IMR-90 (cell line): ENCODE measurements at regions not wholly inside any gene's neighbourhood (a gene's known extent, or its start where the extent isn't known, plus 50 kb on each side); places are given as distances from the start of the nearest gene placed in this dataset.

Experiments
- ATAC-seq: fragments of 200-7000 bp; cut with Tn5 transposase; 2 replicates; pipeline ENCODE4 v1.9.1; 2020; ENCODE audit warnings: low read depth, mild to moderate bottlenecking, moderate library complexity
- BruUV-seq: library from RNA; stranded (reverse); fragments of 400-500 nt; replicated peaks from 2 replicates; lab custom pipeline; 2021; lab: Mats Ljungman, UMichigan
- CTCF ChIA-PET: fragments of 300-600 bp; formaldehyde crosslinking; extraction: SDS; loops from one replicate; lab custom pipeline; 2021; ENCODE audit warnings: antibody characterized with exemption; lab: Yijun Ruan, JAX
- POLR2A ChIA-PET: fragments of 300-600 bp; sonication (Branson Sonifier 250); formaldehyde crosslinking; loops from one replicate; lab custom pipeline; 2022; ENCODE audit warnings: antibody characterized with exemption; ENCODE audit not compliant: unreplicated experiment; lab: Charles Lee
- DNase-seq: peaks from one replicate; pipeline ENCODE4 v3.0.0; 2013
- H2AFZ ChIP-seq: replicated peaks from 2 replicates; pipeline ENCODE3; 2013; ENCODE audit warnings: low read length, mild to moderate bottlenecking; ENCODE audit not compliant: poor library complexity
- H2AK5ac ChIP-seq: 2 replicates; pipeline ENCODE4 v1.6.1; 2013; ENCODE audit warnings: low read depth, low read length, inconsistent platforms
- H2AK9ac ChIP-seq: replicated peaks from 2 replicates; pipeline ENCODE3; 2013; ENCODE audit warnings: mild to moderate bottlenecking, low read depth, low read length, moderate library complexity; ENCODE audit not compliant: poor library complexity
- H2BK120ac ChIP-seq: 2 replicates; pipeline ENCODE4 v1.6.1; 2013; ENCODE audit warnings: low read depth, low read length, inconsistent platforms
- H2BK15ac ChIP-seq: 3 replicates; pipeline ENCODE4 v1.6.1; 2013; ENCODE audit warnings: low read depth, low read length, inconsistent platforms
- H2BK20ac ChIP-seq: 2 replicates; pipeline ENCODE4 v1.6.1; 2013; ENCODE audit warnings: low read depth, mild to moderate bottlenecking, inconsistent platforms, low read length, moderate library complexity
- H2BK5ac ChIP-seq: 2 replicates; pipeline ENCODE4 v1.6.1; 2013; ENCODE audit warnings: mild to moderate bottlenecking, low read depth, low read length, inconsistent platforms; ENCODE audit not compliant: poor library complexity, severe bottlenecking
- H3K14ac ChIP-seq: replicated peaks from 2 replicates; pipeline ENCODE4 v1.6.1; 2013; ENCODE audit warnings: low read depth, low read length, inconsistent platforms
- H3K18ac ChIP-seq: 2 replicates; pipeline ENCODE4 v1.6.1; 2013; ENCODE audit warnings: low read depth, low read length, control low read depth
- H3K23ac ChIP-seq: 2 replicates; pipeline ENCODE4 v1.6.1; 2013; ENCODE audit warnings: low read depth, low read length, inconsistent platforms
- H3K27ac ChIP-seq: 2 replicates; pipeline ENCODE4 v1.5.1; 2013; ENCODE audit warnings: mild to moderate bottlenecking, control low read depth, low read length; ENCODE audit not compliant: insufficient read depth
- H3K27me3 ChIP-seq: 2 replicates; pipeline ENCODE4 v1.6.1; 2013; ENCODE audit warnings: low read length; ENCODE audit not compliant: control insufficient read depth, insufficient read depth
- H3K36me3 ChIP-seq: 2 replicates; pipeline ENCODE4 v1.6.1; 2013; ENCODE audit warnings: low read length, mixed read lengths; ENCODE audit not compliant: control insufficient read depth, insufficient read depth
- H3K4ac ChIP-seq: 2 replicates; pipeline ENCODE4 v1.6.1; 2013; ENCODE audit warnings: low read depth, low read length, inconsistent platforms
- H3K4me1 ChIP-seq: 2 replicates; pipeline ENCODE4 v1.6.1; 2013; ENCODE audit warnings: low read length, mixed read lengths; ENCODE audit not compliant: control insufficient read depth, insufficient read depth
- H3K4me2 ChIP-seq: 2 replicates; pipeline ENCODE4 v1.6.1; 2013; ENCODE audit warnings: low read depth, mild to moderate bottlenecking, control low read depth, low read length, moderate library complexity
- H3K4me3 ChIP-seq: 2 replicates; pipeline ENCODE4 v1.5.1; 2013; ENCODE audit warnings: low read depth, mild to moderate bottlenecking, control low read depth, low read length, moderate library complexity; ENCODE audit not compliant: insufficient read depth
- H3K56ac ChIP-seq: 2 replicates; pipeline ENCODE4 v1.6.1; 2013; ENCODE audit warnings: low read length, inconsistent platforms; ENCODE audit not compliant: insufficient read depth; ENCODE audit errors: extremely low read depth
- H3K79me1 ChIP-seq, 2 experiments: 2 replicates each; pipeline ENCODE4 v1.6.1; 2013; ENCODE audit warnings: low read length in 2 of 2, inconsistent platforms in 1 of 2, low read depth in 1 of 2
- H3K9ac ChIP-seq: 2 replicates; pipeline ENCODE4 v1.6.1; 2013; ENCODE audit warnings: low read depth, low read length, control low read depth
- H3K9me1 ChIP-seq: 2 replicates; pipeline ENCODE4 v1.6.1; 2013; ENCODE audit warnings: low read length, inconsistent platforms; ENCODE audit not compliant: insufficient read depth
- H3K9me3 ChIP-seq: 2 replicates; pipeline ENCODE4 v1.6.1; 2013; ENCODE audit warnings: low read length; ENCODE audit not compliant: control insufficient read depth, insufficient read depth
- H4K20me1 ChIP-seq: 2 replicates; pipeline ENCODE4 v1.6.1; 2013; ENCODE audit warnings: low read length, inconsistent platforms; ENCODE audit not compliant: insufficient read depth
- H4K5ac ChIP-seq: 2 replicates; pipeline ENCODE4 v1.6.1; 2013; ENCODE audit warnings: mild to moderate bottlenecking, low read depth, low read length, control low read depth
- H4K8ac ChIP-seq, 2 experiments: 2 replicates each; pipeline ENCODE4 v1.6.1; 2013; ENCODE audit warnings: low read depth in 2 of 2, low read length in 2 of 2, control low read depth in 1 of 2, inconsistent platforms in 1 of 2
- H4K91ac ChIP-seq: 2 replicates; pipeline ENCODE4 v1.6.1; 2013; ENCODE audit warnings: low read depth, low read length, inconsistent platforms; ENCODE audit not compliant: insufficient read depth
- BHLHE40 ChIP-seq: fragments of 150-350 bp; IDR thresholded peaks from 2 replicates; pipeline ENCODE4 v1.6.1; 2016; ENCODE audit warnings: mild to moderate bottlenecking, low read depth, low read length
- CHD1 ChIP-seq: IDR thresholded peaks from 2 replicates; pipeline ENCODE4 v1.6.1; 2012; ENCODE audit warnings: low read depth, low read length, improper control_type of control experiment
- CTCF ChIP-seq: conservative IDR thresholded peaks from 2 replicates; pipeline ENCODE4 v1.5.1; 2012; ENCODE audit warnings: mild to moderate bottlenecking, low read depth, low read length, improper control_type of control experiment
- ELK1 ChIP-seq: fragments of 150-350 bp; IDR thresholded peaks from 2 replicates; pipeline ENCODE4 v1.6.1; 2016; ENCODE audit warnings: low read depth, mild to moderate bottlenecking, low read length, moderate library complexity, borderline replicate concordance
- MAFK ChIP-seq: IDR thresholded peaks from 2 replicates; pipeline ENCODE4 v1.6.1; 2012; ENCODE audit warnings: low read depth, low read length, improper control_type of control experiment
- MAZ ChIP-seq: IDR thresholded peaks from 2 replicates; pipeline ENCODE4 v1.6.1; 2012; ENCODE audit warnings: low read depth, mild to moderate bottlenecking, low read length, improper control_type of control experiment, moderate library complexity, borderline replicate concordance
- MXI1 ChIP-seq: IDR thresholded peaks from 2 replicates; pipeline ENCODE4 v1.6.1; 2012; ENCODE audit warnings: low read depth, mild to moderate bottlenecking, low read length, moderate library complexity, borderline replicate concordance
- NFE2L2 ChIP-seq: fragments of 150-350 bp; IDR thresholded peaks from 2 replicates; pipeline ENCODE4 v1.6.1; 2016; ENCODE audit warnings: low read depth, mild to moderate bottlenecking, low read length
- RFX5 ChIP-seq: IDR thresholded peaks from 2 replicates; pipeline ENCODE4 v1.8.0; 2012; ENCODE audit warnings: low read depth, mild to moderate bottlenecking, low read length, moderate library complexity
- SMC3 ChIP-seq: fragments of 150-350 bp; IDR thresholded peaks from 2 replicates; pipeline ENCODE4 v1.6.1; 2016; ENCODE audit warnings: low read depth, mild to moderate bottlenecking, antibody characterized with exemption, low read length, moderate library complexity
- WGBS, 2 experiments: methylation state at CpG; one replicate each; pipeline versions ENCODE4 v1.1.5 to v1.1.7; 2013; ENCODE audit warnings: missing lambda C conversion rate in 2 of 2; ENCODE audit not compliant: insufficient read length in 1 of 2; ENCODE audit errors: extremely low coverage in 2 of 2; 5-methylcytosine and 5-hydroxymethylcytosine counted together
- dilution Hi-C: fragments of 300-500 bp; cut with HindIII; formaldehyde crosslinking; loops from one replicate; pipeline ENCODE4 v1.14.3; 2018; ENCODE audit warnings: low sequenced_read_pairs; ENCODE audit not compliant: unreplicated experiment
- in situ Hi-C: fragments of 300-500 bp; cut with MboI; formaldehyde crosslinking; loops from 3 replicates; pipeline ENCODE4 v1.14.3; 2019; ENCODE audit warnings: low sequenced_read_pairs, inconsistent platforms, mixed read lengths
- intact Hi-C: fragments of 100-400 bp; cut with micrococcal nuclease; formaldehyde crosslinking; loops from 2 replicates; pipeline ENCODE4 v1.10.0; 2022

- CTCF ChIA-PET: no interaction called here
- Histone ChIP-seq H3K23ac (no peak overlapping the region), H3K79me1 (no peaks in the 10 kb centered on the region), H3K9ac (no peak overlapping the region), H3K36me3 (no peaks in the 10 kb centered on the region), H3K4ac (no peak overlapping the region), H2BK20ac (no peak overlapping the region), H4K8ac (no peak overlapping the region), H3K56ac (no peak overlapping the region), H3K9me3 (no peaks in the 10 kb centered on the region), H2BK5ac (no peak overlapping the region), H4K5ac (no peak overlapping the region), H2AK9ac (no peak overlapping the region), H3K27me3 (peaks cover 8% of the 10 kb centered on the region), H3K9me1 (no peaks in the 10 kb centered on the region), H3K4me2 (no peak overlapping the region), H2BK120ac (no peak overlapping the region), H2AK5ac (no peak overlapping the region), H3K18ac (no peak overlapping the region), H2BK15ac (no peak overlapping the region), H3K4me1 (no peaks in the 10 kb centered on the region), H2AFZ (no peak overlapping the region), H3K4me3 (no peak overlapping the region), H3K14ac (no peak overlapping the region), H4K20me1 (no peaks in the 10 kb centered on the region), H4K91ac (no peak overlapping the region), H3K27ac (no peak overlapping the region)
- no peak for TF ChIP-seq CTCF
- no peak for TF ChIP-seq ELK1
- TF ChIP-seq MAZ: no peak
- no peak for TF ChIP-seq SMC3
- TF ChIP-seq RFX5: no peak
- TF ChIP-seq NFE2L2: no peak
- TF ChIP-seq BHLHE40: no peak
- no peak for TF ChIP-seq MXI1
- no peak for TF ChIP-seq CHD1
- no peak for TF ChIP-seq MAFK
- intact Hi-C loops (no loop called here), dilution Hi-C loops (no loop called here), in situ Hi-C loops (no loop called here)
- WGBS, 2 experiments: no CpG with 5 or more reads among the region's 6 CpGs
- no TSS peak for BruUV-seq
- ATAC-seq (no peak), DNase-seq (no peak)
- POLR2A ChIA-PET: no interaction called here
Observed at GRCh38 chr1:29744684-29745490, 508.6 kb downstream of the PTPRU start.
